ENCODE measurements at regions not wholly inside any gene's neighbourhood (a gene's known extent, or its start where the extent isn't known, plus 50 kb on each side); places are given as distances from the start of the nearest gene placed in this dataset.

DNA sequence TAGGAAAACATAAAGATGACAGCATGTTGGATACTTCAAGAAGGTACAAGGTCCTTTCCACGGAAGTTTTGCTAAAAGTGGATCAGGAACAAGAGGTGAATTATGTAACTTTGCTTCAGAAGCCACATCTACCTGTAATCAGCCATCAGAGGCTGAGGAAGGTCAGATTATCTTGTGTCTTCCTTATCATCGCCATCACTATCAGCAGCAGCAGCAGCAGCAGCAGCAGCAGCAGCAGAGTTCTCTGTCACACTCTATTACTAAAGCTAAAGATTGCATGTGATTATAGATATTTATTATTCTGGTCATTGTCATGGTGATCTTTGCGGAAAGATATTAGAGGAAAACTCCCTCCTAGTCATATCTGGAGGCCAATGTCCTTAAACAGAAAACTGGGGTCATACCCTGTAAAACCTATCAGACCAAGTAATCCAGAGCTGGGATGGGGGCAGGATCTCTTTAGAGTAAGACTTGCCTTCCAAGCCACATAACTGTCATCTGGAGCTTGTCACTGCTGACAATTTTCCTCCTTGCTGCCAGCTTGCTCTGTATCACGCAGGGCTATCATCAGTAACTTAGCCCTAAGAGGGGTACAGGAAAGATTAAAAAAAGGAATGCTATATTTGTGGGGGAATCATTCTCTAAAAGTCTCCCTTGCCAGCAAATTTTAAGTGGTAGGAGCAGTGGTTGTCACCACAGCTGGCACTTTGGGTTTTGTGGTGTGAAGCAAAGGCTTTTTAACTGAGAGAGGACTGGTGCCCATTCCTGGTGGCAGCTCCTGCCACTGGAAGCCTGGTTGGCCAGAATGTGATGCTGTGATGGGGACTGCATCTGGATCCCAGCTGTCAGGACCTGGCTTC is 130.9 kb upstream of the RASGRP1 start:
- no peak for DNase-seq (ENCODE audit: low read depth)

DNA sequence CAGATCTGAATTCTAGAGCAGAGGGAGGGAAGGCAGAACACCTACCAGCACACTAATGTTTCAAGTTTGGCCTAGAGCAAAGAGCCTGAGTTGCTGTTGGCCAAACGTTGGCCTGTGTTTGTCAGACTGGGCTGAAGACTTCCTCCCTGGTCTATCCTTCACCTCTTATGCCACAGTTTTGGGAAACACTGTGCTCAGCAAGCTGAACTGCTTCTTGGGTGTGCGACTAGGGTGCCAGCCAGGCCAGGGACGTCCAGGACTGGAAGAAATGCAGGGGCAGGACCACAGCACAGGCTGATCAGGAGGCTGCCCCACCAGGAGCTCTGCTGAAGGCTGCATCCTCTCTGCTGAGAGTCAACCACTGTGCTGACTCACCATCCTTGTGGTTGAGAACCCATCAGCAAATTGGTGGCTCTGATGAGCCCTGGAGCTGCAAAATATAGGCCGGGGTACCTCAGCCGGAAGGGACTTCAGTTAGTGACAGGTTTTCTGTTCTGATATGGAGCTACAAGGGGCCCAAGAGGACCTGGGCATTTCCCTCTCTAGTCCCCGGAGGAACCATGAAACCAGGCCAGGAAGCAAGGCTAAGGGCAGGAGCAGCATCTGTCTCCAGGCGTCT is 131.6 kb upstream of the RASGRP1 start:
- peak; percentile 84 for DNase-seq (ENCODE audit: low read depth)

DNA sequence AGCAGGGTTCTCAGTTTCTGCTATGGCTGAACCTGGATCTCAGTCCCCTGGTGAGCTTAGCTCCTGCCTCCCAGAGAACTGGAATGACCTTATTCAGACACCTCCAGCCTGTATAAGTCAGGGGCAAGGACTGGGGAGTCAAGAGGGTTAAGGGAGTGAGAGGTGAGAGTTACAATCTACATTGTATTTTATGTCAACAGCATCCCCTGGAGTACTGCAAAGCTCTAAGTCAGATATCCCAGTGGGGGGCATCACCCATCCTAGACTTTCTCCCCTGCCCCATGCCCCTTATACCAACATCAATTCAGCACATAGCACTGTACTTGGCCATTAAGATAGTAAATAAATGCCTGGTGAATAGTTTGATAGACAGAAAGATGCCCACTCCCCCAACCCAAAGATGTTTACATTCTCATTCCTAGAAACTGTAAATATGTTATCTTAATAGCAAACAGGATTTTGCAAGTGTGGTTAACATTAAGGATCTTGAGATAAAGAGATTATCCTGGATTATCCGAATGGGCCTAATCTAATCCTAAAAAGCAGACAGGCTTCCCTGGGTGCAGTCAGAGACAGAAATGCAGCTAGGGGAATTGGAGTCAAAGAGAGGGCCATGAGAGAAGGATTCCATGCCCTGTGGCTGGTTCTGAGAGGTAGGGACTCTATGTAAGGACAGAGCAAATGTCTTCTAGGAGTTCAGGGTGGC is 132.3 kb upstream of the RASGRP1 start:
- DNase-seq (ENCODE audit: low read depth) = no peak

DNA sequence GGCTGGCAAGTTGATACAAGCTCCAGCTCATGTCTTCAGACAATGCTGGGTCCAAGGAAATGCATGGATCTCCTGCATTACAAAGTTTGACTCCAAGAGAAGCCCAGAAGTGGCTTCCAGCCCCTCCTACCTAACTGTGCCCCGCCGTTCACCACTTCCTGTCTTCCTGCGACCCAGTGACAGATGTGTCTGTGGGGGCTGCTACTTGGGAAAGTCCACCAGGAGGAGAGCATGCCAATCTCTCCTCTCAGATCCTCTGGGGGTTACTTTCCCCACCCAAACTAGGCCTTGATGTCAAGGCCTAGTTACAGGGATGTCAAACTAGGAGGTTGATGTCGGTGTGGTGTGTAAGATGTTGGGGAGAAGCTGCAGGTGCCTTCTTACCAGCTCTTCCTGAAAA is 133.6 kb upstream of the RASGRP1 start:
- no peak for DNase-seq (ENCODE audit: low read depth)

DNA sequence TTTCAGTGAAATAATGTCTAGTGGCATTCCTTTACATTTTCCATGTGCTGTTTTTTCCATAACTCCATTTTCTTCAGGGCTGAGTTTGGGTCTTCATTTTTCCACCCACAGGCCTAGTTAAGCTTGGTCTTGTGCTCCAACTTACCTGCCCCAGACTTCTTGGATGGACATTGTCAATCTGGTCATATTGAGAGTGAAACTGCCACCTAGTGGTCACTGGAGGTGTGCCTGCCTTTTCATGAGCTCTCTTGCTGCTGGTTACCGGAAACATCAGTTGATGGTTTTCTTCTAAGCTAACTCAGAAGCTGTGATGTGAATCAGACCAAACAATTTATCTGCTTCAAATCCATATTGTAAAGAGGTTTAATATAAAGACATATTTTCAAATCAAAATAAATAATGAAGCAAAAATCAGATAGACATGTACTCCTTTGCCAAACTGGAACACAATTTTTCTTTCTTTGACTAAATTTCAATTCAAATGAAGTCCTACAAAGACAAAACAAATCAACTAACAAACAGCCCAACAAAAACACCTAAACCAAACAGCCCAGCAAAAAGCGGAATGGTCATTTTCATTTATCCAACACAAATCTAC is 135.1 kb upstream of the RASGRP1 start:
- peak; percentile 71 for DNase-seq (ENCODE audit: low read depth)

DNA sequence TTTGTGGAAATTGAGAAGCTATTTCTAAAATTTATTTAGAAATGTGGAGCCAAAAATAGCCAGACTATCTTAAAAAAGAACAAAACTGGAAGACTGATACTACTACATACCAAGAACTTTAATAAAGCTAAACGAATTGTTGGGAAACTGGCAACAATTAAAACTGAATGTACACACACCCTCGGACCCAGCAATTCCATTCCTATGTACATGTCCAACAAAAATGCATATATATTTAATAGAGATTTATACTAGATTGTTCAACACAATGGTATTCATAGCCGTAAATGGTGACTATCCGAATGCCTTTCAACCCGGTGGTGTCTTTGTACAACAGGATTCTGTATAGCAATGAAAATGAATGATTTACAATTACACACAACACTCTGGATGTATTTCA is 136.5 kb upstream of the RASGRP1 start:
- DNase-seq (ENCODE audit: low read depth) = no peak

DNA sequence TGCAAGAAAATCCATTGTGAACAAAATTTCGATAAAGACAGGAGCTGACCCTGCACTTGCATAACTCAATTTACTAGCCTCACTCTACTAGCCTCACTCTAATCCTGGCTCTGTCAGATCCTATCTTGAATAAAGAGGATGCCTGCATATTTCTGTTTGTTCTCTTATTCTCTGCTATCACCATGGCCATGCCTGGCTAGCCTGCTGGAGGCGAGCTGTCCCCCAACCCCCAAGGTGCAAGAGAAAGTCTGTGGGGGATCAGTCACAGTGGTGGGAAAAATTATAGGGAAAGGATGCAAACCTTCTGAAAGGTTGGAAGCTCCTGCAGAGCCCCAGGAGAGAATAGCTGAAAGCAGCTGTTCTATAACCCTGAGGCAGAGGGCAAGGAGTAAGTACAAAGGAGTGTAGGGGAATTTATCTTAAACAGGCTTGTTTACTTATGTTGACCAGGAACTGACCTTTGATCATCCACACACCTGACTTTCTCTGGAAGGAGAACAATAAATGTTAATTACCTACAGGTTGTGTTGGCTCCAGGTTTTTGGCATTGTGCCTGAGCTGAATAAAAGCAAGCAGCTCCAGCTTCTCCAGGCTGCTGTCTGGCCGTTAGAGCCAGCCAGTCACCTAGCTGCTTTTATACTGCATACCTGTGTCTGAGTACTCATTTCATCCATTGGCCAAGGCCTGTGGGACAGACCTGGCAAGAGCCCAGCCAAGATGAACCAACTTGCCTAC is 137.7 kb upstream of the RASGRP1 start:
- DNase-seq (ENCODE audit: low read depth) = no peak

DNA sequence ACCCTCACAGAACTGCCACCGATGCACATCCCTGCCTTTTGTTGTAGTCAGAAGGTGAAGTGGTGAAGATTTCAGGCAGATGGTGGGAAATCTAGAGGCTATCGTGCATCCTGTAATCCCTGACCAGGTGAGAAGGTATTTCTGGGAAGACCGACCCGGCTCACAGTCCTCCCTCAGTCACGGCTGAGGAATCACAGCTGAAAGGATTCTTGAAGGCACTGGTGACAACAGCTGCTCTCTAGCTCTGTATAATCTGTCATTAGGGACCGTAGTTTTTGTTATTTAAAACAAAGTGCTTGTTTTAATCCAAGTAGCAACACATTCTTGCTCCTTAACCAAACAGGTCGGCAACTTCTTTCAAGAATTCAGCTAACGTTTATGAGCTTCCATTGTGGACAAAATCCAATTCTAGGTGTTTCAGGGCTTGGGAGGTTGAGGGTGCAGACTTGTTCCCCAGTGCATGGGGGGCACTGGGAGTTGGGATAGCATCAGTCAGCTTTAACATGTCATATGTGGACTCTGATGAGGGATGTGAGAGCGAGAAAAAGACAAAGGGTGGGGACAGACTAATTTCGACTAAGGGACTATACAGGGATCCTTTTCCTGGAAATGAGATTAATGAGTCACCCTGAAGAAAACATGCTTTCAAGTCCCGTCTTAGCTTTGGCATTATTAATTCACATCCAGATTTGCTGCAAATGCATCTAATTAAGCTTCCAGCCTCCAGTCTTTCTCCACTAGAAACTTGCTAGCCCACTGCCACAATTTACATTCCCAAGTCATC is 141.0 kb upstream of the RASGRP1 start:
- DNase-seq (ENCODE audit: low read depth) = peak; percentile 41

DNA sequence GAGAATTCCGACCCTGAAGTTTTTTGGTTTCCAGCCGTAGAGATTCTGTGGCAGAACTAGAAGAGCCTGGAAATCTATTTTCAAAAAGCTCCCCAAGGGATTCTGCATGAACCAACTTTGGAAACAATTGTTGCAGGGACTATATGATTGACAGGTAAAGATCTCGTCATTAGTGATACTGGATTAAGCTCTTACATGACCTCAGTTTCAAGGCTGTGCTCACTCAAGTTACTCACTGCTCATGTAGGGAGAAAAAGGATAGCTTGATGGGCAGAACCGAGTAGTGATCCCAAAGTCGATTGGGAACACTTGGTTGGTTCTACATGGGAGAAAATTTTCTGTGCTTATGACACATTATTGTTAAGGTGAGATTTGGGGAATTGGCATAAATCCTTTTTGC is 142.3 kb upstream of the RASGRP1 start:
- DNase-seq (ENCODE audit: low read depth) = peak; percentile 32

DNA sequence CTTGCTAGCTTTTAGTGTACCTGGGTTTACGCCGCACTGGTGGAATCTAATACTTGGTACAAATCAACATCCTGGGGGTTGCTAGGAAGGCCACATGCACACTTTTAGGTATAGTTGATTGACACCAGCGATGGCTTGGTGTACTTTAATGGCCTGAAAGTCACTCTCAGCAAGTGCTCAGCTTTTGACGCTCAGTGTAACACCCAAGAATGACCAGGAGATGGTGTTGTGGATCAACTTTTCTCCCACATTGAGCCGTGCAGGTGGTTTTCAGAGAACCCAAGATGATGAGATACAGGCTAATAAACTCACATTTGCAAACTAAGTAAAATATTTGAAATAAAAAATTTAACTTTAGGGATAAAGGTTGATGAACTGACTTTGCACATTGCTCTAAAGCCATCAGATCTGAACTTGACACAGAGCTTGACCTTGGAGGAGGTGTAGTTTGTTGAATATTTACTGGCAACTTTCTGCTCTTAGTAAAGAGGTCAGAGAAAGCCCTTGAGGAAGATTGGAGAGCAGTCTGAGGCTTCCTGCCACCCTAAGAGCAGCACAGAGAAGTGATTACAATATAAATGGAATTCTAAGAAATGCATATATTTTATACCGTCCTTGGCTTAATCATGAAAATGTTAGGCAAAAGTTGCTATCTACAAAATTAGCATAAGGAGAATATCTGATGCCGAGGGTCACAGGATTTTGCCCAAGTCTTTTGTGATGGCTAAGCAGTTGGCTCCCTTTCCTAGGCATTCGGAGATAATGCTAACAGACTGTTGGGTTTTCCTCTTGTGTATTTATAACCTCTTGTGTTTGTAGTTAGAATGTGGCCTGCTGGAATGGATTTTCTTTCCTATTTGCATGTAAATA is 143.4 kb upstream of the RASGRP1 start:
- DNase-seq (ENCODE audit: low read depth) = peak; percentile 74

DNA sequence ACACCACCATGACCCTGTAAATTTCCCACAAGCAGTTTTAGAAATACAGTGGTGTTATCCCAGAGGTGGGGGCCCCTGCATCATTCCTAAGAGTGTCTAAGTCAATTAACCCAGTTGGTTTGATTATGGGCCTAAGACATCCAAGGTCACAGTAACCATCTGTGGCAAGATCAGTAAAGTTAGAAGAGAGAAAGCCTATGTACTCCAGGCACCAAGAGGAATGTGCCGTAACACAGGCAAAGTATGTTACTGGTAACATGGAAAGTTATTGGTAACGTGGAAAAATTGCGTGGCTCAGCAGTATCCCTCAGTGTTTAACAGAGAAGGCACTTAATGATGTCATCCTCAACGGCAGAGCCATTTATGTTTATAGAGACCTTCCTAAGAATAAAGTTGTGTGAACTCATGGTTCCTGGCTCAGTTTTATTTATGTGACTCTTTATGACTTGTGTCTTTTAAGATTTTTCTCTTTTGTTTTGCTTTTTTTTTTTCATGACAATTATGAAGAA is 144.1 kb upstream of the RASGRP1 start:
- DNase-seq (ENCODE audit: low read depth) = no peak

DNA sequence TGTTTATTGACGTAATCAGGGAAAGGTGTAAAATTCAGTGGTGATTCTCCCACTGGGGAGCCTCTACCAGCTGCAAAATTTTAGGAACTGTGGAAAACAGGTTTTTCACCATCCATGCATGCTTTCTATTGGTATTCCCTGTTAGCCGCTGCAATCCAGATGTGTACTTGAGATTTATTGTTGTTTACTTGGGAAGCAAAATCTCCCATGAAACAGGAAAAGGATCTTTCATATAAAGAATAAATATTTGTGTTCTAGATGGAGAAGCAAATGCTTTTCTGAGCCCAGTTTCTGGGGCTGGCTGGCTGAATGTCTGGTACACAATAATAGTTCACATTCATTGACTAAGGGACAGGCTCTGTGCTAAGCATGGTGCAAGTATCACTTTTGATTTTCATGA is 144.6 kb upstream of the RASGRP1 start:
- DNase-seq (ENCODE audit: low read depth) = no peak

DNA sequence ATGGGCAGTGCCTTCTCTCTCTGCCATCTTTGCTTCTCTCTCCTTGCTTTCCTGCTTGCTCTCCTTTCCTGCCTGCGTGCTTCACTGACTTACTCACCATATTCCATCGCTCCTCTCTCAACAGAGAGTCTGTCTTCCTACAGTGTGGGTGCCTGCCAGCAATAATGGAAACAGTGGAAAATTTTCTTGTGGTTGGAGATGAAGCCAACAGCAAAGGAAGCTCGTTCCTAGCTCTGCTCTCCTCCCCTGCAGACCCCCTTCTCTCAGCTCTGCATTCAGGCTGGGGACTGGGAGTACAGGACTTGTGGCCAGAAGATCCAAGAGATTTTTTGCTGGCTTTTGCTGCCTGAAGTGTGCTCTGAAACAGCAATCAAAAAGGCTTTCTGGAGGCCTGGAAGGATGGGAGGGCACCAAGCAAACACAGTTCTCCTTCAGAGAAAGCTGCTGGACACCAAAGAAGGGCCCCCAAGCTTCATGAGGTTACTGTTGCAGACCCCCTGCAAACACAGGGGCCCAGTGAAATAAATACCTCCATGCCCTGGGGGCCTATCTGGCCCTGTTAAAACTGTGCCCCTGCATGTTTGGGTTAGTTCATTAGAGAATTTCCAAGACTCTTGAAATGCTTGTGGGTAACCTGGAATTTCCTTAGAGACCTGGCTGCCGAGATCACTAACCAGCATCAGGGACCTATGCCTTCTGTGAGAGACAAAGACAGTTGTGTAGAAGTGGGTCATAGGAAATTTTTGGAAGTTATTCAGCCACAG is 149.9 kb upstream of the RASGRP1 start:
- DNase-seq (ENCODE audit: low read depth) = peak; percentile 99

DNA sequence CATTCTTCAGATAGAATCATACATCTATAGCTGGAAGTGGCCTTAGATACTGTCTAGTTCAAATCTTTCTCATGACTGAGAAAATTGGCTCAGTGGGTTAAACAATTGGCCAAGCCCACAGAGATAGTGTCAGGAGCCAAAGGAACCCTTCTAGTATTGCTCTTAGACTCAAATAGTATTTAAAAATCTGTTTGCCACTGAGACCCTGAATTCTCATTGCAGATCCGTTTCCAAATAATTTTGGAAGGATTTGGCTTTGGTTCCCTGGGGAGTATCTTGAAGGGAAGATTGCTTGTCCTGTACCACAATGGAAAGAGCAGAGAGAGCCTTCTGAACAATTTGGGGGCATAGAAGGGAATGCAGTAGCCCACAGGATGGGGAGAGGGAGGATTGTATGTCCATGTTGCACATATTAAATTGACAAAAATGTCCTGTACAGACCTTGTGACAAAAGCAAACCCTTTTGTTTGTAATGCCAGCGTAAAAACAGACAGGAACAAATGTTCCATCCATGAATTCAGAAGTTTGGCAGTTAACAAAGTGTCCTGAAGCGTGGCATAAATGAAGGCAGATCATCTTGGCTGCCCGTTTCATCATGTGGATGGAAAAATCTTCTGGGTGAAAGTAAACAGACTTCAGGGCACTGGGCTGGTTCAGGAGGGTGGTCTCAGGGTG is 156.4 kb upstream of the RASGRP1 start:
- no peak for DNase-seq (ENCODE audit: low read depth)

DNA sequence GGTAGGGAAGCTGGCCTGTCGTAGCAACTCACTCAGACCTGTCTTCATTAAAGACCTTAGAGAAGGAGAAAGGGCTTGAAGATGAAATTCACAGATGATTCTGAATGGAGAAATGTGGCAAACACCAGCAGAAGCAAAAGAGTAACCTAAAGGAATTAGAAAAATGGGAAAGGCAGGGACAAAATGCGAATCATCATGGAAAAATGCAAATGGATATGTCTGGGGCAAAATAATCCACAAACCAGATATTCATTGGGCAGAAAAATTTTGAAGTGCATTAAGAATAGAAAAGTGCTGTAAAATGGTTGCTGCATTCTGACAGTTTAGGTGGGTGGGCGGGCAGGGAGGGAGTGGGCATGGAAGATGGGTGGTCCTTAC is 156.9 kb upstream of the RASGRP1 start:
- no peak for DNase-seq (ENCODE audit: low read depth)

DNA sequence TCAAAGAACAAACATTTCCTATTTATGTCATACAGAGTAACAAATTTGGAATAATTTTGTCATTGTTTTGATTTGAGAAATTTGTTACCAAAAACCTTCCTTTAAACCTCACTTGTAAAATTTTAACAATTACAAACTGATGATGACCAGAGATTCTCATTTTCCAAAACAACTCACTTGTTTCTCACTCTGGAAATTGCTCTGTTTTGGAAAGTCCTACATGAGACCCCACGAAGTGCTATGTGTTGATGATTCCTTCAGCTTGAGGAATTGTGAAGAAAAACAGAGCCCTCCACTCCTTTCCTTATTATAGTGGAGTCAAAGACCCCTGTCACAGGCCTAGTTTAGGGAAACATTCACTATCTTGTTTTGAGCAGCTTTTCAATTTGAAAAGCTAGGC is 157.6 kb upstream of the RASGRP1 start:
- no peak for DNase-seq (ENCODE audit: low read depth)

DNA sequence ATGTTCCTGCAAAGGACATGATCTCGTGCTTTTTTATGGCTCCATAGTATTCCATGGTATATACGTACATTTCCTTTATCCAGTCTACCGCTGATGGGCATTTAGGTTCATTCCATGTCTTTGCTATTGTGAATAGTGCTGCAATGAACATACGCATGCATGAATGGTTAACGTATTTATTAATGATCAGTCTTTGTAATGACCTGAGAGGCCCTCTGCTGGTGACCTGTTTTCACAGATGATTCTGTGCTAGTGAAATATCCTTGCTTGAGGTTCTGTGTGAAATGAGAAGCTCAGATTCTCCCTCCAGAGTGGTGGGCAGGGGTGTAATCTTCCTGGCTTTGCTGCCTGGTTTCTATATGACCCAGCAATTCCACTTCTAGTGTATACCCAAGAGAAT is 160.2 kb upstream of the RASGRP1 start:
- no peak for DNase-seq (ENCODE audit: low read depth)

DNA sequence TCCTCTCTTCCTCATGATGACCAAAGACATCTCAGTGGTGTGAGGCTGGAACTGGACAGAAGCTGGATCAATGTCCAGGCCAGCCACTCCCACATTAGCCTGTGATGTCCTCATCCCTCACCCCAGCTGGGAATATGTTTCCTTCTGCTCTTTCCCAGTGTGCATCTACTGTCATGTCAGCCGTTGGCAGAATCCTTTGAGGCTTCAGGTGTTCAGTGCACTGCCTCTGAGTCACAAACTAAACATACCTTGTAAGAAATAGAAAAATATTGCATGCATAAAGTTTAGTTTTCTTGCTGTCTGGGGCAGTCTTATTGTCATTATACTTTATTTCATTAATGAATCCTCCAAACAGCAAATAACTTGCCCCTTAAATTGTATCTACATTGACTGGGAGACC is 161.6 kb upstream of the RASGRP1 start:
- no peak for DNase-seq (ENCODE audit: low read depth)
